Right forelimb (tissue), 1 donor: ENCODE measurements at regions not wholly inside any gene's neighbourhood (a gene's known extent, or its start where the extent isn't known, plus 50 kb on each side); places are given as distances from the start of the nearest gene placed in this dataset.
A peak's percentile ranks its signal among the peaks of the same experiment; 100 is the strongest.
"Not testable (repeated sequence)": the region's sequence is repeated elsewhere in the genome, so short reads cannot be mapped to it uniquely, and the experiment has no call there.

Experiments
- DNase-seq: peaks from one replicate; pipeline ENCODE4 v3.0.0-alpha.2; 2018

DNA sequence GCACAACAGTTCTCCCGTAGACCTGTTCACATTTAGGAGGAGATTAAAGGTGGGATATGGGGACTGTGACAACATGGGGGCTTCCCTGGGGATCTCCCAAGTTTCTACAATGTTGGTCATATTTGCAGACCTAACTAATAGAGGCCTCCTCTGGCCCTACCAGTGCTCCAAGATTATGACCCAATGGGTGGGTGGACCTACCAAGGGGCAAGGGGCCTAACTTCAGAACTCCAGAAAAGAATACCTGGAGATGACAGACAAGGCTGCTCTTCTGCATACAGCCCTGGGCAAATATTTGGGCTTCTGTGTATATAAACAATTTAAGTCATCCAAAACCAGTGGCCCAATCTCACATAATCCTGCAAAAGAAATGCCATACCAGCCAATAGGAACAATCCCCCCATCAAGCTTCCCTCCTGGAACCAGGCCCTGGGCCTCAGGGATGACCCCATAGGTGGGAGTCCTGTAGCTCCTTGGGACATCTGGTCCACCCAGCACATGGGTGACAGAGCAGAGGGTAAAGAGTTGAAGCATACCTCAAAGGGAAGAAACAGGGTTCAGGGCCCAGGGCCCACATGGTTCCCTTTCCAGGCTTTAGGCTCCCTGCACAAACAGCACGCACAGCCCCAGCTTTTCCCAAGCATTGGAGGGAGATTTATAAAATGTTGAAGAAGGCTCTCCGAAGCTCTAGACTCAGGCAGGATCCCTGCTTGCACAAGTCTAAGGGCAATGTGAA lies 86.1 kb upstream of the CHST15 start:
- no peak for DNase-seq

- DNase-seq: no peak
Observed at GRCh38 chr10:124177180-124177518, 83.8 kb upstream of the CHST15 start.

GRCh38 chr10:124176349-124177179 lies 83.2 kb upstream of the CHST15 start:
- DNase-seq: no peak

- no peak for DNase-seq
Observed at GRCh38 chr10:124175701-124176348, 82.4 kb upstream of the CHST15 start.

DNA sequence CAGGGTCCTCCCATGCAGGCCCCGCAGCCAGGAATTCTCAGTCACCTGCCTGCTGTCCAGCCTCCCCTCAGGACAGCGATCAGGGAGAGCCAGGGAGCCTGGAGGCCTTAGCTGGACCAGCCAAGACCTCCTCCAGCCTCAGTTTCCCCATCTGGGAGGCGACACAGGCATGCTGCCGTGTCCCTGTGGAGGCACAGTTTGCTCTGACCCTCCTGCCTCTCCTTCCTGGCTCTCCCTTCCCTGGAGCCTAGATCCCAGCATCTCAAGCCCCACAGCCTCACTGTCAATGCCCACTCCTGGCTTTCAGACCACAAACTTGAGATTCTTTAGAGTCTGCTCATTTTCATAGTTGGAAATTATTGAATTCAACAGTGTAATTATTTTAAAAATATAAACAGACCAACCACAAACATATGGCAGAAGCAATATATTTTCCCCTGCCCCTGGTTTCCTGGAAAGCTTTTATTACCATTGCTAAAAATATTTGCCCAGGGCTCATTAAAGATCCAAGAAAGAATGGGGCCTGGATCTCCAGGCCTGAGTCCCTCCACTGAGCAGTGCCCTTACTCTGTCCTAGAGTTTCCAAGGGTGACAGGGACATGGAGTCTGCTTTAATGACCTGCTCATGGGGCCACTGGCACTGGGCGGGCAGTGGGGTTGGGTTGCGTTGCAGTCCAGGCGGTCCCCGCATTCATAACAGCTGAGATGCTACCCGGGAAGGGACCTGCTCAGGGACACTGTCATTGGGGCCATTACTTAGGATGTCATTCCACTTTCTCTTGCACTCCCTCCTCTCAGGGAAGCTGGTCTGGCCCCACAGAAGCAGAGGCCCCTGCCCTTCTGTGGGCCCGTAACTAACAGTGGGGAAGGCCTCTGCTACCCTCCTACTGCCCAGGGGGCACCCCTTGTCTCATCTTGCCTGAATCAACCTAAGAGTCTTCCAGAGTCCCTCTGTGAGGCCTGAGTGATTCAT lies 81.6 kb upstream of the CHST15 start:
- DNase-seq: no peak

GRCh38 chr10:124174071-124174566 lies 80.7 kb upstream of the CHST15 start:
- no peak for DNase-seq

DNA sequence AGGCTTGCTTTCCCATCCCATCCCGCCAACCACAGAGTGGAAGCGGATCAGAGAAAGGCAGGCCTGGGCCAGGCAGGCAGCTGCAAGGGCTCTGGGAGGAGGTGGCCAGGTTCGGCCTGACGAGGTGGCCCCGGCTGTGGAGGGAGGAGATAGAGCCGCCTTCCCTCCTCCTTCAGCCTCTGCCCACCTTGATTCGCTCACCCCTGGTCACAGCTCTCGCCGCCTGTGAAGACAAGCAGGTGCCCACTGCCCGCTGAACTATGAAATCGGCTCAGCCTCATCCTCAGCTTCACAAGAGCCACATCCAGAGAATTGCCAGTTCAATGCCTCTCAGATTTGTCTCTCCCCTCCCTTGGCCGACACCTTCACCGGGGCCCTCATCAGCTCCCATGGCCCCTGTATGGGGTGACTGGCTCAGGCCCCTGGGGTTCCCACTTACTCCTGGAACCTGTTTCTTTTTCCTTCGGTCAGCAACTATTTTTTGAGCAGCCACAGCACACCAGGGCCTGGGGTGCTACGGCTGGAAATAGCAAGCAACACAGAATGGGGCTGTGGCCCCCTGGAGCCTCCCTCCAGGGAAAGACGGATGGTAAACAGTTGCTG lies 80.0 kb upstream of the CHST15 start:
- DNase-seq: no peak

DNA sequence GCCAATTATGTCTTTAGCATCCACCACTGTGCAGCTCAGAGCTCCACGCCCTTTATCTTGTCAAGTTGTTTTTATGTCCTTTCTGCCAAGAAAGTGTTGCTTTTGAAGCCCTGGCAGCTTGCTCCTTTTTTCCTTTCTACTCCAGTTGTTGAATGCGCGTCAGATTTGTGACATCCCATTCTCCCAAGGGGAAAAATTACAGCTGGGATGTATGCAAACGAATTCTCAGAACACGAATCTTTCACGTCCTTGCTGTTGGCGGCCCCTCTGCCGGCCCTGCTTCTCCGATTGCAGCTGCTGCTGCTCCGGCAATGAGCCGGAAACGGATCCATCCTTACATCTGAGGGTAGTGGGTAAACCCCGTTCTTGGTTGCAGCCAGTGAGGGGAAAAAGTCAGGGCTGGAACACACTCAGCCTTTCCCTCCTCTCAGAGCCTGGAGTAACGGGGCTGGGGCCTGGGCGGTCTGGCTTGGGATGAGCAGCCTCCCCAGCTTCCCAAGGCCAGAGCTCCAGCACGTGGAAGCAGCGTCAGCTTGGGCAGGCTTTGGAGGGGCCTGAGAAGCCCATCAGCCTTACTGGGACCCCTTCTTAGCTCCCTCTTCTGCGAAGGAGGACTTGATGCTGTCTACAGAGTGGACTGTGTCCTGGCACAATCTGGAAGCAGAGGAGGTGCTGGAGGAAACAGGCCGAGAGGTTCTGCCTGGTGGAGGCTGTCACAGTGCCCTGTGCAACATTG lies 79.0 kb upstream of the CHST15 start:
- DNase-seq: peak; percentile 73

DNA sequence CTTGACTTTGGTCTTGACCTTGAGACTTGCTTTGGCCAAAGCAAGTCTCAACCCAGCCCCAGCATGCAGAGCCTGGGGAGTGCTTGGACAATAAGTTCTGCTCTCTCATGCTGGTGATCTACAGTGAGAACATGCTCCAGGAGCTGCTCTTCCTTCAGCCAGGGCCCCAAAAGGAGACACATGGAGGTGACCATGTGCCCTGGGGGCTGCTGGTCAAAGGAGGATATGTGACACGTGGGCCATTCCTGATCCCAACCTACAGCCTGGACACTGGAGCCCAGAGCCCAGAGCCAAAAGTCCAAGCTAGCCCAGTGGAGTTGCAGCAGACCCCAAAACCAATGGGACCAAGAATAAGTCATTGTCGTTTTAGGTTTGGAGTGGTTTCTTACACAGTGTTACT lies 78.2 kb upstream of the CHST15 start:
- DNase-seq: no peak

GRCh38 chr10:124170631-124171030 lies 77.2 kb upstream of the CHST15 start:
- no peak for DNase-seq

- no peak for DNase-seq
Observed at GRCh38 chr10:124168991-124169802, 75.8 kb upstream of the CHST15 start.

GRCh38 chr10:124168581-124168980 lies 75.2 kb upstream of the CHST15 start:
- DNase-seq: no peak

GRCh38 chr10:124167925-124168324 lies 74.5 kb upstream of the CHST15 start:
- not testable (repeated sequence) for DNase-seq

DNA sequence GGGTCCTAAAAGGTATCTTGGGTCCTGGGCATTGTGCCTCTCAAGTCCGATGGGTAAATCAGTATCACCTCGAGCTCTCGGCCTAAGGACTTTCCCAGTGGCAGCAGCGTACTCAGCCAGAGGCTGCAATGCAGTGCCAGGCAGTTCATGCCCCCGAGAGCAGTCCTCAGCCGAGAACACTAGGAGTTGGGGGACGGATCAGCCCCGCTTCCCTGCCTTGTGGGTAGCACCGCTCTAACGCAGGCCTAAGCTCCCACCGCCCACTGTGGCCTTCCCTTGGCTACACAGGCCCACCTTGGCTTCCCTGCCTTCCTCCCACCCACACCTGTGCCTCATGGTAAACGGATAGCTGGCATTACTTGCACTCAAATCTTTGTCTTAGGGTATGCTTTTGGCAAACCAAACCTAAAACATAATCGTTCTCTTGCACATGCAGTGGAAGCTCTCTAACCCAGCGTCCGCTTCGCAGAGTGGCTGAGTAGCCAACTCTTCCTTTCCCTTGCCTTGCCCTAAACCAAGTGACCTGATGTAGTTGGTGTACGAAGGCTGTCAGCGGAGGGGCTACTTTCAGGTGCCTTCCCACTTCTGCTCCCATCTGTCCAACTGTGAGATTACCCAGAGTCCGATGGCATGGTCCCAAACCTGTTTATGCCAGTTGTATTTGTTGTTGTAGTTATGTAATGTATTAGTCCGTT lies 73.2 kb upstream of the CHST15 start:
- no peak for DNase-seq

- no peak for DNase-seq
Observed at GRCh38 chr10:124165827-124166226, 72.4 kb upstream of the CHST15 start.

- DNase-seq: no peak
Observed at GRCh38 chr10:124165311-124165710, 71.9 kb upstream of the CHST15 start.

- no peak for DNase-seq
Observed at GRCh38 chr10:124164264-124164663, 70.9 kb upstream of the CHST15 start.

DNA sequence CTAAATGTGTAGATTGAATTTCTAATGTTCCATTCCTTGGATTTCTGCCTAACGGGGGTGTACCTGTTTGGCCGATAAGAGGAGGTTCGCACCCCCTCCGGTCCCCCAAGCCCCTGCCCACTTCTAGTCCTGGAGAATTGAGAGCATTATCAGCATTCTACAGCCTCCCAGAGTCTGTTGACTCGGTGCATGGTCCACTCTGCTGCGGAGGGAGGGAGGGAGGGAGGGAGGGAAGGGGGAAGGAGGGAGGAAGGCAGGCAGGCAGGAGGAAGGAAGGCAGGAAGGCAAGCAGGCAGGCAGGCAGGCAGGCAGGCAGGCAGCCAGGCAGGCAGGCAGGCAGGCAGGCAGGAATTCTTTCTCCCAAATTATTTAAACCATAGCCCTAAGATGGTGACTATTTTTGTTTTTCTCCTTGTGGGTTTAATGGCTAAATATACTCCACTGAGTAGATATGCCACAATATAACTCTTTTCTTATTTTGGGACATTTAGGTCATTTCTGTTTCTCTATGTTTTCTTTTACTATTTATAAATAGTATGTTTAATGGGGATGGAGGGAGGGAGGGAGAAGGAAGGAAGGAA lies 69.5 kb upstream of the CHST15 start:
- DNase-seq: no peak

- no peak for DNase-seq
Observed at GRCh38 chr10:124162136-124162535, 68.7 kb upstream of the CHST15 start.
